GM12892 (cell line): ENCODE measurements at regions not wholly inside any gene's neighbourhood (a gene's known extent, or its start where the extent isn't known, plus 50 kb on each side); places are given as distances from the start of the nearest gene placed in this dataset.
"Not testable (repeated sequence)": the region's sequence is repeated elsewhere in the genome, so short reads cannot be mapped to it uniquely, and the experiment has no call there.

ENCODE experiments used
- POLR2A ChIP-seq: IDR thresholded peaks from 2 replicates; pipeline ENCODE4 v1.6.1; 2011; ENCODE audit warnings: low read depth, low read length, control low read depth
- POLR2AphosphoS5 ChIP-seq: IDR thresholded peaks from 2 replicates; pipeline ENCODE4 v1.6.1; 2011; ENCODE audit warnings: low read depth, low read length, control low read depth

DNA sequence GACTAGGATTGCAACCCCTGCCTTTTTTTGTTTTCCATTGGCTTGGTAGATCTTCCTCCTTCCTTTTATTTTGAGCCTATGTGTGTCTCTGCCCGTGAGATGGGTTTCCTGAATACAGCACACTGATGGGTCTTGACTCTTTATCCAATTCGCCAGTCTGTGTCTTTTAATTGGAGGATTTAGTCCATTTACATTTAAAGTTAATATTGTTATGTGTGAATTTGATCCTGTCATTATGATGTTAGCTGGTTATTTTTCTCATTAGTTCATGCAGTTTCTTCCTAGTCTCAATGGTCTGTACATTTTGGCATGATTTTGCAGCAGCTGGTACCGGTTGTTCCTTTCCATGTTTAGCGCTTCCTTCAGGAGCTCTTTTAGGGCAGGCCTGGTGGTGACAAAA is 204.7 kb upstream of the ZNF804B start:
- TF ChIP-seq POLR2A, POLR2AphosphoS5: not testable (repeated sequence)
